Fibroblast of the aortic adventitia (primary cell): ENCODE measurements at regions not wholly inside any gene's neighbourhood (a gene's known extent, or its start where the extent isn't known, plus 50 kb on each side); places are given as distances from the start of the nearest gene placed in this dataset.
"Not testable (repeated sequence)": the region's sequence is repeated elsewhere in the genome, so short reads cannot be mapped to it uniquely, and the experiment has no call there.

ENCODE experiments used
- DNase-seq: peaks from one replicate; pipeline ENCODE4 v3.0.0-alpha.2; 2010; ENCODE audit warnings: low read depth
- H3K4me3 ChIP-seq: 2 replicates; pipeline ENCODE4 v1.5.1; 2011; ENCODE audit warnings: low read depth, mild to moderate bottlenecking, control low read depth, low read length, moderate library complexity
- CTCF ChIP-seq: IDR thresholded peaks from 2 replicates; pipeline ENCODE4 v1.5.1; 2011; ENCODE audit warnings: mild to moderate bottlenecking, low read length, control low read depth, inconsistent platforms; ENCODE audit not compliant: insufficient read depth

GRCh38 chr1:147348592-147348991, 106.1 kb downstream of the CHD1L start:
- DNase-seq, H3K4me3 ChIP-seq: not testable (repeated sequence)

- no peak for DNase-seq
- no peak for TF ChIP-seq CTCF
- H3K4me3 ChIP-seq = no peak overlapping the region
Observed at GRCh38 chr1:147349533-147349932, 107.0 kb downstream of the CHD1L start.

GRCh38 chr1:147351140-147351835, 108.8 kb downstream of the CHD1L start:
- TF ChIP-seq CTCF = no peak
- no peak for DNase-seq
- no peak overlapping the region for H3K4me3 ChIP-seq

GRCh38 chr1:147377263-147378246, 135.1 kb downstream of the CHD1L start:
- no peak for DNase-seq
- TF ChIP-seq CTCF = no peak
- no peak overlapping the region for H3K4me3 ChIP-seq

- TF ChIP-seq CTCF = no peak
Observed at GRCh38 chr1:147379889-147380288, 137.4 kb downstream of the CHD1L start.

GRCh38 chr1:147384804-147385203, 142.3 kb downstream of the CHD1L start:
- no peak for TF ChIP-seq CTCF
- no peak overlapping the region for H3K4me3 ChIP-seq
- no peak for DNase-seq

More at GRCh38 chr1:147379889-147380288, 137.4 kb downstream of the CHD1L start:
- H3K4me3 ChIP-seq = no peak overlapping the region
- DNase-seq = no peak

GRCh38 chr1:147388969-147389368, 146.5 kb downstream of the CHD1L start:
- no peak for TF ChIP-seq CTCF
- H3K4me3 ChIP-seq = no peak overlapping the region
- DNase-seq = no peak
